Immature natural killer cell (primary cell): ENCODE measurements at regions not wholly inside any gene's neighbourhood (a gene's known extent, or its start where the extent isn't known, plus 50 kb on each side); places are given as distances from the start of the nearest gene placed in this dataset.

Source experiments
- DNase-seq, 3 donors: peaks; one replicate each; pipeline ENCODE4 v3.0.0; 2022; ENCODE audit warnings: mixed read lengths in 1 of 3
- H3K27ac Mint-ChIP-seq, 6 donors: one replicate each; pipeline ENCODE4 v1.8.0; 2020; ENCODE audit warnings: mixed read lengths in 6 of 6, mild to moderate bottlenecking in 5 of 6, inconsistent platforms in 4 of 6, moderate library complexity in 3 of 6
- H3K27me3 Mint-ChIP-seq, 3 donors: one replicate each; pipeline ENCODE4 v1.8.0; 2020 to 2021; ENCODE audit warnings: low read depth in 3 of 3, mild to moderate bottlenecking in 3 of 3, mixed read lengths in 3 of 3, moderate library complexity in 3 of 3, inconsistent platforms in 1 of 3
- H3K36me3 Mint-ChIP-seq, 3 donors: one replicate each; pipeline ENCODE4 v1.8.0; 2020; ENCODE audit warnings: mixed read lengths in 3 of 3, inconsistent platforms in 2 of 3, mild to moderate bottlenecking in 2 of 3
- H3K4me1 Mint-ChIP-seq, 2 donors: one replicate each; pipeline ENCODE4 v1.8.0; 2020; ENCODE audit warnings: inconsistent platforms in 2 of 2, mild to moderate bottlenecking in 2 of 2, mixed read lengths in 2 of 2, moderate library complexity in 1 of 2
- H3K4me3 Mint-ChIP-seq, 5 donors: one replicate each; pipeline ENCODE4 v1.8.0; 2020; ENCODE audit warnings: mild to moderate bottlenecking in 5 of 5, mixed read lengths in 5 of 5, inconsistent platforms in 3 of 5, moderate library complexity in 3 of 5
- H3K9me3 Mint-ChIP-seq, 6 donors: one replicate each; pipeline ENCODE4 v1.8.0; 2020; ENCODE audit warnings: mild to moderate bottlenecking in 6 of 6, mixed read lengths in 6 of 6, inconsistent platforms in 4 of 6, moderate library complexity in 3 of 6

DNA sequence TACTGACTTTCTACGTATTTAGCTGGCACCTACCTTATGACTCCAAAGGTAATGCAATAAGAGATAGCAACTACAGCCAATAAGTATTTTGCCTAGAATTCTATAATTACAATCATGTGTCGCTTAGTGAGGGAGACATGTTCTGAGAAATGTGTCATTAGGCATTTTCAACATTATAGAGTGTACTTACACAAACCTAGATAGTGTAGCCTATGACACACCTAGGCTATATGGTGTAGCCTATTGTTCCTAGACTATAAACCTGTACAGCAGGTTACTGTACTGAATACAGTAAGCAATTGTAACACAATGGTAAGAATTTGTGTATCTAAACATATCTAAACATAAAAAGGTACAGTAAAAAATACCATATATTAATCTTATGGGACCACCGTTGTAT, 363.4 kb upstream of the DPH6 start:
- Mint-ChIP-seq H3K9me3 (peaks cover 0 to 19% (median 5%) of the 10 kb centered on the region in 6 donors), H3K4me1 (no peaks in the 10 kb centered on the region), H3K4me3 (no peak overlapping the region), H3K27ac (no peak overlapping the region), H3K36me3 (no peaks in the 10 kb centered on the region), H3K27me3 (no peaks in the 10 kb centered on the region)
- DNase-seq: no peak

DNA sequence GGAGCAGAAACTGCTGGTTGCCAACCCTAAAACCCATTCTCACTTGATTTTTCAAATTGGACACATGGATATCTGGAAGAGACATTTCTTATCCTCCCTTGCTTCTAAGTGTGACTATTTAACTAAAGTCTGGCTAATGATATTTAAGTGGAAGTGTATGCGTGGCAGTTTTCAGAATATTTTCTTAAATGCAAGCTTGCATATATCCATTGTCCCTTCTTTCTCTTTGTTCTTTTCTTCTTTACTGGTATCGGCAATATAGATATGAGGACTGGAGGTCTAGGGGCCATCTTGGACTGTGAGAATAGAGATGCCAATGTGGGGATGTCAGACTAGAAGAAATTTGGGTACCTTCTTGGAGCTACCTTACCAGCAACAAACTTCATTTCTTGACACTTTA, 364.3 kb upstream of the DPH6 start:
- H3K4me1 Mint-ChIP-seq: no peaks in the 10 kb centered on the region
- no peaks in the 10 kb centered on the region for H3K36me3 Mint-ChIP-seq
- H3K9me3 Mint-ChIP-seq: peaks cover 1 to 24% (median 5%) of the 10 kb centered on the region in 6 donors
- H3K27me3 Mint-ChIP-seq: no peaks in the 10 kb centered on the region
- H3K27ac Mint-ChIP-seq: no peak overlapping the region
- no peak overlapping the region for H3K4me3 Mint-ChIP-seq
- DNase-seq: no peak

DNA sequence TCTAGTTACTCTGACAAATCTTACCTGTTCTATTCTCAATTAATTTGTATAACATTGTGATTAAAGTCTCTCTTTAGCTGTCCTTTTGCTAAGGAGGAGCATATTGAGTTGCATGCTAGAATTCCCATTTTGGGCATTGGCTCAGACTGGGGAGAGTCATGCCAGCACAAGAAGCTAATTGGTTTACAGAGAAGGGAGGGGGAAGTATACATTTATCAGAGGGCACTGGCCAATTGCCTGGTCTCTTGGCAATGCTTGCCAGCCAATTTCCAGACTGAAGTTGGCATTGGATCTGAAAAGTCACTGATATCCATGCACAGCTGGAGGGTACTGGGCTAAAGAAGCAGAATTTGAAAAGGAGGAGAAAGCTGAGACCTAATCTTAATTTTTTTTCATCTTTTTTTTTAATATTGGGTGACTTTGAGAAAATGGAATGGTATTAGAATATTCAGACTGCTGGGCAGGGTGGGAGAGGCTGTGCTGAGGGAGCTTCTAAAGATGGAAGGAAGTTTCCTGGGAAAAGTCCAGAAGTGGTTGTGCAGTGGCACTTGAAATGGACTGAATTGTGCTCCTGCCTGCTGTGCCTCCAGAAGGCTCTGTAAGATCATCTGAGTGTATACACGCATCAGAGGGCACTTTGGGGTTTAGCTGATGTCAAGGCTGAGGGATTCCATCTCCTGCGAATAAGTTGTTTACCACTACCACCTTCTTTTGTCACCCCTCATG, 365.2 kb upstream of the DPH6 start:
- no peak for DNase-seq
- H3K9me3 Mint-ChIP-seq: peaks cover 1 to 30% (median 6%) of the 10 kb centered on the region in 6 donors
- no peaks in the 10 kb centered on the region for H3K36me3 Mint-ChIP-seq
- no peak overlapping the region for H3K4me3 Mint-ChIP-seq
- H3K27me3 Mint-ChIP-seq: no peaks in the 10 kb centered on the region
- H3K27ac Mint-ChIP-seq: no peak overlapping the region
- no peaks in the 10 kb centered on the region for H3K4me1 Mint-ChIP-seq

DNA sequence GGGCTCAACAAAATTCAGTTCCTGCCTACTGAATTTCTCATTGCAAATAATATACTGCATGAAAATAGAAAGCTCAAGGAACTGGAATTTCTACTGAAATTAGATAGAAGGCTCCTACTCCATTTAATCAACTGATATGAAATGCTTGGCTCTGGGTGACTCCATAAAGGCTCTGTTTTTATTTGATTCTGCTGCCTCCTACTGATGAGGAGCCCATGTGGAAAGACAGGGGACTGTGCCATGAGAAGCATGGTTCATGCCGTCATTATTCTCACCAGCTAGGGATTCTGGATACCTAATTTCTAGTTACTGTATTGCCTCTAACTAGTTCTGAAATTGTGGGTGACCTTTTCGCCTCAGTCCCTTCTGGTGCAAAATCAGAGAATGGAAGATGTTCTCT, 366.2 kb upstream of the DPH6 start:
- Mint-ChIP-seq H3K27me3 (no peaks in the 10 kb centered on the region), H3K4me1 (no peaks in the 10 kb centered on the region), H3K36me3 (no peaks in the 10 kb centered on the region), H3K27ac (no peak overlapping the region), H3K4me3 (no peak overlapping the region), H3K9me3 (peaks cover 1 to 30% (median 5%) of the 10 kb centered on the region in 6 donors)
- DNase-seq: no peak

DNA sequence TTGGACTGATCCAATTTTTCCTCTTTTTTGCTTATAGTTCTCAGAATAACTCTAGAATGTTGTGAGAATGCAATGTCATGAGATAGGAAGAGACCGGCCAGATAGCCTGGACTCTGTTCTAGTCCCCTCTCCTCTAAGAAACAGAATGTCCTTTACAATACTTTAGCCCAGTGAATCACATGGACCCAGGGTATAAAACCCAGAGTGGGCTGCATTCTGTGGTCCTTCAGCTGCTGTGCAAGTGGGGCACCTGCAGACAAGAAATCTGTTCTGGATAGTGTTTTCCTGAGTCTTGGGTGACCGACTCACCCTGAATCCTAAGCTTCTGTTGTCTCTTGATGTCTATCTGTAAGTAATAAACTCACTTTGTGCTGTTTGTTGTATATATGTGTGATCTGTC, 368.6 kb upstream of the DPH6 start:
- Mint-ChIP-seq H3K27me3 (no peaks in the 10 kb centered on the region), H3K36me3 (no peaks in the 10 kb centered on the region), H3K4me3 (no peak overlapping the region), H3K9me3 (peaks cover 5 to 41% (median 12%) of the 10 kb centered on the region in 6 donors), H3K4me1 (no peaks in the 10 kb centered on the region), H3K27ac (no peak overlapping the region)
- DNase-seq: no peak

DNA sequence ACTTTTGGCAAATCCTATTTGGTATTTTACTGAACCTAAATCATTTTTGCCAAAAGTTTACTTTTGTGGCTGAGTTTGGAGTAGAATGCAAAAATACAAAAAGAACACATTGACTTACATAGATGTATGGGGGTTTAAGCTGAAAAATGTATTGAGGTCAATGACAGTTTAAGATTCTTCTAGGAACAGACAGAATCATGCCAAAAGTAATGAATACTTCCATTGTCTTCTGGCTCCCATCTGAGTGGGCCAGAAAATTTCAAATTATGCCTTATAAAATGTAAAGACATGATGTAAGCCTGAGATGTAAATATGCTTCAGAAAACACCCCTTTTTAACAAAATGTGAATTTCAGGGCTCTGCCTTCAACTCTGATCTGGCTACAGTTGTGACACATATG, 375.1 kb upstream of the DPH6 start:
- Mint-ChIP-seq H3K4me3 (no peak overlapping the region), H3K36me3 (no peaks in the 10 kb centered on the region), H3K27me3 (no peaks in the 10 kb centered on the region), H3K4me1 (no peaks in the 10 kb centered on the region), H3K27ac (no peak overlapping the region), H3K9me3 (peaks cover 2 to 22% (median 14%) of the 10 kb centered on the region in 6 donors)
- no peak for DNase-seq

DNA sequence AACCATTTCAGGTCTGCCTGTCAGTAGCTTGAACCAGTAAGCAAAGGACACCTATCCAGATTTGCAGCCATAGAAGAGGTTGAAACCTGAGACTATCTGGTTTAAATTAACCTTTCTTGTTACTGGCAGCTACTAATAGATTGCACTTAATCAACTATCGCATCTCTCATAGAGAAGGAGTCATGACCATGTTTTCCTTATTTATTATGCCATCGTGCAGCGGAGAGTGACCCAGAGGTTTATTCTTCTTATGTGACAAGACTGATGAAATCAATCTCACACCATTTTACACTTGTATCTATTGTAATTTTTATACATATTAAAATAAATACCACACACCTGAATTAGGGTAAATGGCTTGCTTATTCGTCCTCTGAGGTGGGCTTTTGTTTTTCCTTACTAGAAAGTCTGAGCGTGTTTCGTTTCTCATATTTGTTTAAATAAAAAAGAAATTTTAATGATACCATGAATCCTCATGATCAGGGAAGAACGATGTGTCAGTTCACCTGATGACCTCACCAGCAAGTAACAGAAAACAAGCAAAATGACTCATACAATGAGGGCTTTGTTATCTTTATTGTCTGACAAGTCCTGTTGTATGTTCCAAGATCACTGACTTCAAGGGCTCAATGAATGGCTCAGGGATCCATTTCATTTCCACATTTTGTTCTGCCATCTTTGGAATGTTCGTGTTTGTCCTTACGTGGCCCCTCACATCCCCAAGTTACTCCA, 379.5 kb upstream of the DPH6 start:
- Mint-ChIP-seq H3K9me3 (peaks cover 0 to 19% (median 3%) of the 10 kb centered on the region in 6 donors), H3K36me3 (no peaks in the 10 kb centered on the region), H3K27ac (no peak overlapping the region), H3K4me3 (no peak overlapping the region), H3K4me1 (no peaks in the 10 kb centered on the region), H3K27me3 (no peaks in the 10 kb centered on the region)
- no peak for DNase-seq

DNA sequence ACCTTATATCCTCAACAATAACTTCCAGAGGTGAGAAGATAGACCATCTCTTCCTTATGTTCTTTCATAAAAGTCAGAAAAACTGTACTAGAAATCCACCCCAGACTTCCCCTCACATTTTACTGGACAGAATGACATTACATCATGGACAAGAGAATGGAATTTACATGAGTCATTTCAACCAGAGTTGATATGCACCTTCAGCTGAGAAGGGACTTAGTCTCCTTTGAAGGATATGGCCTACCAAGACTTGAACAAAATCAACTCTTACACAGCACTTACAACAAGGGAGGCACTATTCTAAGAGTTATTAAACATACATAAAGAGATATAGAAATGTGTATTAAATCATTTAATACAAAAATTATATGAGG, 380.0 kb upstream of the DPH6 start:
- H3K4me3 Mint-ChIP-seq: no peak overlapping the region
- H3K27me3 Mint-ChIP-seq: no peaks in the 10 kb centered on the region
- H3K4me1 Mint-ChIP-seq: no peaks in the 10 kb centered on the region
- no peak for DNase-seq
- no peak overlapping the region for H3K27ac Mint-ChIP-seq
- H3K9me3 Mint-ChIP-seq: peaks cover 0 to 21% (median 1%) of the 10 kb centered on the region in 6 donors
- no peaks in the 10 kb centered on the region for H3K36me3 Mint-ChIP-seq

DNA sequence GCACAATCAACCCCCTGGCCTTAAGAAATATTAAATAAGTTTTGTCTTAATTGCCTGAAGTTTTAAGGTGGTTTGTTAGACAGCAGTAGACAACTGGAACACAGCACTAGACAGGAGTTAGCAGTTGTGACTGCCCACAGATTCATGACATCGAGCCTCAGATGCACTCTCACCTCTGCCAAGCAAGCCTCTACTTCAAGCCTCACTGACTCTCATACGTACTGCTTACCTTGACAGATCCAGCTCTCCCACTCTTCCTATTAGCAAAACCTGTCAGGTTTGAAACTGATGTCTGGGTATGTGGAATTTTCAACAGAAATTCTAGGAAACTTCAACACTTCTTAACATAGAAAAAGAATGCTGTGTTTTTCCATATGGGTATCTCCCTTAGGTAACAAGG, 382.9 kb upstream of the DPH6 start:
- Mint-ChIP-seq H3K27ac (no peak overlapping the region), H3K9me3 (peaks cover 0 to 10% (median 0%) of the 10 kb centered on the region in 6 donors), H3K4me3 (no peak overlapping the region), H3K4me1 (no peaks in the 10 kb centered on the region), H3K36me3 (no peaks in the 10 kb centered on the region), H3K27me3 (no peaks in the 10 kb centered on the region)
- DNase-seq: no peak

DNA sequence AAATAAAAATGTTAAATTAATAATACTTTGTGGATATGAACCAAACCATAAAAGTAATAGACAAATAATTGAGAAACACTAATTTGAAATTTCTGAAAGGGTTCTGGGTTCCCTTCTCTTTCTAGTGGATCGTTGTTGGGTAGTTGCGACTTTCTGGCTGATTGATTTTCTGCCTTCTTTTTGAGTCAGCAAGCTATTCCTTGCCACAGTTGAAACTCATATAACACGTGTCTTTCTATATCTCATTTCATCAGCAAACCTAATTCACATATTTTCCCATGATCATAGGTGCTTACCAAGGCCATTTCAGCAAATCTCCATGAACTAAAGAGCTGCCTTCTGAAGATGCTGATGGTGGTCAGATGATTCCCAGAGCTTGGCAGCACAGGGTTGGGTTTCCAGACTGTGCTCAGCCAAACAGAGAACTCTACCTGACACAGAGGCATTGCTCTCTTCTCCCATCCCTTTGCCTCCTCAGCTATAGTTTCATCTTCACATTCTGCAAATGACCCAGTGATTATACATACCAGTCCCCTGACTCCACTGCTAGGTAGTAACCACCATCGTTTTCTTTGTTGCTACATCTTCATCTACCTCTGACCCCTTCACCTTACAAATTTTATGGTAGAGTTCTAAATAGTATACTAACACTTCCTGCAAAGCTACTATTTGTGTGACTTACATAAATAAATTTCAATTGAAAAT, 383.9 kb upstream of the DPH6 start:
- Mint-ChIP-seq H3K4me3 (no peak overlapping the region), H3K27me3 (no peaks in the 10 kb centered on the region), H3K4me1 (no peaks in the 10 kb centered on the region), H3K36me3 (no peaks in the 10 kb centered on the region), H3K9me3 (peaks cover 0 to 8% (median 0%) of the 10 kb centered on the region in 6 donors), H3K27ac (no peak overlapping the region)
- no peak for DNase-seq

DNA sequence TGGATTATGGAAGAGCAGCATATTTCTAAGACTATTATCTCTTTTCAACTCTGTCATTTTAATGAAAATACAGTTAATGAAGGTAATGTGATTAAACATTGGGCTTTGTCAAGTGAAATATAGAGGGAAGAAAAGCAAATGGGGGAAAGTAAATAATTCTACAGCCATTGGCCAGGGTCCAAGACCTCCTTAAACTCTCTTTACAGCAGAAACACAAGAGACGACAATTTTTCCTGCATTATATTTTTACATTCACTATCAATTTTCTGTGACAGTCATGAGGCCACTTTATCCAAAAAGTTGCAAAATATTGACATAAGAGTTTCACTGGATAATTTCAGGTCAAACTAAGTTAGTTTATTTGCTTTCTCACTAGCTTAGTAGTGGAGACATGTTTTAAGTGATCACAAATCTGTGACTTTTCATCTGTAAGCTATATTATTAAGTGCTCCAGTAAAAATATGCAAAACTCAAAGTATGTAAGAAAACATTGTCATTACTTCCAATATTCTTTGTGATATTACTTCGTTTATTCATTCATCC, 385.9 kb upstream of the DPH6 start:
- Mint-ChIP-seq H3K4me3 (no peak overlapping the region), H3K9me3 (peaks cover 0 to 12% (median 0%) of the 10 kb centered on the region in 6 donors), H3K4me1 (no peaks in the 10 kb centered on the region), H3K36me3 (no peaks in the 10 kb centered on the region), H3K27ac (no peak overlapping the region), H3K27me3 (no peaks in the 10 kb centered on the region)
- DNase-seq: no peak

DNA sequence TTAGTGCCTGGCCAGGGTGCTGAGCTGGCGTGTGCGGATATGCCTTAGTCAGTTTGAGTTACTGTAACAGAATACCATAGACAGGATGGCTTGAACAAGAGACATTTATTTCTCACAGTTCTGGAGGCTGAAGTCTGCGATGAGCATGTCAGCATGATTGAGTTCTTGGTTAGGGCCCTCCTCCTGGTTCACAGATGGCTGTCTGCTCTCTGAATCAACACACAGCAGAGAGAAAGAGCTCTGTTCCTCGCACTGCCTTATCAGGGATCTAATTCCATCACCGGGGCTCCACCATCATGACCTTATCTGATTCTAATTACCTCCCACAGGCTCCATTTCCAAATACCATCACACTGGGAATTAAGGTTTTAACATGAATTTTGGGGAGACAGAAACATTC, 386.6 kb upstream of the DPH6 start:
- H3K27ac Mint-ChIP-seq: no peak overlapping the region
- DNase-seq: no peak
- no peak overlapping the region for H3K4me3 Mint-ChIP-seq
- no peaks in the 10 kb centered on the region for H3K36me3 Mint-ChIP-seq
- H3K4me1 Mint-ChIP-seq: no peaks in the 10 kb centered on the region
- H3K9me3 Mint-ChIP-seq: peaks cover 0 to 13% (median 0%) of the 10 kb centered on the region in 6 donors
- no peaks in the 10 kb centered on the region for H3K27me3 Mint-ChIP-seq

DNA sequence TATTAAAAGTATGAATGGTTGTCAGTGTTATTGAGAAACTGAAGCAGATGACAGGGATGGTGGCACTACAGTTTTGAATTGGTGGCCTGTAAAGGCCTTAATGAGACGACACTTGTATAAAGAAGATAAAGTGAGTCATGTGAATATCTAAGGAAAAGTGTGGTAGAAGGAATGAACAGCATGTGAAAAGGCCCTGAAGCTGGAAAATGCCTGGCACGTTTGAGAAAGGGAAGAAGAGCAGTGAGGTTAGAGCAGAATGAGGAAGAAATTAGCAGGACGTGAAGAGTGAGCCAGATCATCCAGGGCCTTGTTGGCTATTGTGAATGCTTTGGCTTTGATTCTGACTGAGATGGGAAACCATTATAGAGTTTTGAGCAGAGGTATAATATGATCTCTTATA, 387.6 kb upstream of the DPH6 start:
- H3K27ac Mint-ChIP-seq: no peak overlapping the region
- H3K27me3 Mint-ChIP-seq: no peaks in the 10 kb centered on the region
- no peak overlapping the region for H3K4me3 Mint-ChIP-seq

DNA sequence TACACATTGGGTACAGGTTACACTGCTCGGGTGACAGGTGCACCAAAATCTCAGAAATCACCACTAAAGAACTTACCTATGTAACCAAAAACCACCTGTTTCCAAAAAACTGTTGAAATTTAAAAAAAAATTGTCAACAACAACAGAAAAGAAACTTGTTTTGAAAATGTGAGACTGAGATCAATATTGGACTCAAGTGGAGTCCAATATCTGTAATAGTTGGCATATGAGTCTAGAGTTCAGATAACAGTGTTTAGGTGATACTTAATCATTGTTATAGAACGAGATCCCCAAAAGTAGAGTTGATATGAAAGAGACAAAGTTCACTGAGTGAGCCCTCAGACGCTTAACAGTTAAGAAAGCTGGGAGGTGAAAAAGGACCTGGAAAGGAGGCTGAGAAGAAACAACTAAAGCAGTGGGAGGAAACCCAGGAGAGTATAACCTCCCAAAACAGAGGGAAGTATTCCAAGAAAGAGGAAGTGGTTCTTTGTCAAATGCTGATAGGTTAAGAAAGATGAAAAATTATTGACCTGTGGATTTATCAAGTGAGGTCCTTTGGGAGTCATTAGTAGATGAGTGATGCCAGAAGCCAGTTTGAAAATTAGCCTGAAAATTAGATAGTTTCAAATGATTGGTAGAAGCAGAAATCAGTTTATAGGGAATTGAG, 388.6 kb upstream of the DPH6 start:
- Mint-ChIP-seq H3K4me1 (no peaks in the 10 kb centered on the region), H3K4me3 (no peak overlapping the region), H3K9me3 (peaks cover 0 to 13% (median 6%) of the 10 kb centered on the region in 6 donors), H3K36me3 (no peaks in the 10 kb centered on the region), H3K27me3 (no peaks in the 10 kb centered on the region), H3K27ac (no peak overlapping the region)
- no peak for DNase-seq

More for the DNA sequence above, 387.6 kb upstream of the DPH6 start:
- peaks cover 0 to 13% (median 4%) of the 10 kb centered on the region in 6 donors for H3K9me3 Mint-ChIP-seq
- no peaks in the 10 kb centered on the region for H3K36me3 Mint-ChIP-seq
- no peak for DNase-seq
- no peaks in the 10 kb centered on the region for H3K4me1 Mint-ChIP-seq
